ENCODE measurements at regions not wholly inside any gene's neighbourhood (a gene's known extent, or its start where the extent isn't known, plus 50 kb on each side); places are given as distances from the start of the nearest gene placed in this dataset.

- DNase-seq (ENCODE audit: low read depth in 2 of 2), result no peak
Observed at GRCh38 chr1:199956005-199956404, 71.5 kb upstream of the NR5A2 start.

- no peak for DNase-seq (ENCODE audit: low read depth in 2 of 2)
Observed at GRCh38 chr1:199959033-199959774, 68.3 kb upstream of the NR5A2 start.

GRCh38 chr1:199959775-199960110, 67.8 kb upstream of the NR5A2 start:
- no peak for DNase-seq (ENCODE audit: low read depth in 2 of 2)

DNA sequence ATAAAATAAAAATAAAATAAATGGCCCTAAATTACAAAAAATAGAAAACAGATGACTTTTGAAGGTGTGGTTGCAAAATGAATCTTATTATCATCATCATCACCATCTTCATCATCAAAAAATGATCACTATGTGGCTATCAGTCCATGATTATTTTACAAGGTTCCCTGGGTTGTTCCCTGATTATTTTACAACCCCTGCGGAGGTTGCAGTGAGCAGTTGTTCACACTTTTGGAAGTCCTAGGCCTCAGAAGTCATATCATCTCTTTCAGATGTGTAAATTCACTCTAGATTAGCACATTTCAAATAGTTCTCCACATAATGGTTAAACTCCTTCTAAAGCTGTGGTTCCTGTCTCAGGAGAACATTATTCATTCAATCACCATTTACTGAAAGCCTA, 57.4 kb upstream of the NR5A2 start:
- DNase-seq (ENCODE audit: low read depth in 2 of 2), result no peak

- DNase-seq (ENCODE audit: low read depth in 2 of 2), result no peak
Observed at GRCh38 chr1:199976496-199977144, 50.9 kb upstream of the NR5A2 start.
